Hindlimb muscle (tissue), 1 donor: ENCODE measurements at regions not wholly inside any gene's neighbourhood (a gene's known extent, or its start where the extent isn't known, plus 50 kb on each side); places are given as distances from the start of the nearest gene placed in this dataset.
"Not testable (repeated sequence)": the region's sequence is repeated elsewhere in the genome, so short reads cannot be mapped to it uniquely, and the experiment has no call there.

Source experiments
- DNase-seq: peaks from one replicate; pipeline ENCODE4 v3.0.0-alpha.2; 2013

GRCh38 chr4:118410138-118410537 lies 57.3 kb upstream of the PRSS12 start:
- DNase-seq, result no peak

GRCh38 chr4:118417325-118417724 lies 64.5 kb upstream of the PRSS12 start:
- DNase-seq, result no peak

GRCh38 chr4:118417800-118418199 lies 65.0 kb upstream of the PRSS12 start:
- DNase-seq, result not testable (repeated sequence)

GRCh38 chr4:118418396-118418795 lies 65.6 kb upstream of the PRSS12 start:
- not testable (repeated sequence) for DNase-seq

GRCh38 chr4:118419626-118420025 lies 66.8 kb upstream of the PRSS12 start:
- not testable (repeated sequence) for DNase-seq

GRCh38 chr4:118424062-118424461 lies 71.3 kb upstream of the PRSS12 start:
- peak; percentile 8 for DNase-seq

GRCh38 chr4:118428881-118429280 lies 76.1 kb upstream of the PRSS12 start:
- DNase-seq, result not testable (repeated sequence)

- not testable (repeated sequence) for DNase-seq
Measured at GRCh38 chr4:118432359-118432758, 79.6 kb upstream of the PRSS12 start.

- DNase-seq, result not testable (repeated sequence)
Measured at GRCh38 chr4:118433612-118434375, 81.0 kb upstream of the PRSS12 start.

GRCh38 chr4:118435415-118435814 lies 82.6 kb upstream of the PRSS12 start:
- not testable (repeated sequence) for DNase-seq

- not testable (repeated sequence) for DNase-seq
Measured at GRCh38 chr4:118442115-118442837, 89.5 kb upstream of the PRSS12 start.

GRCh38 chr4:118447397-118447796 lies 94.6 kb upstream of the PRSS12 start:
- DNase-seq, result not testable (repeated sequence)

GRCh38 chr4:118454857-118455256 lies 102.1 kb upstream of the PRSS12 start:
- not testable (repeated sequence) for DNase-seq

- not testable (repeated sequence) for DNase-seq
Measured at GRCh38 chr4:118461435-118461834, 108.6 kb upstream of the PRSS12 start.

GRCh38 chr4:118465831-118466230 lies 113.0 kb upstream of the PRSS12 start:
- peak; percentile 3 for DNase-seq

- not testable (repeated sequence) for DNase-seq
Measured at GRCh38 chr4:118474001-118474626, 121.3 kb upstream of the PRSS12 start.

- DNase-seq, result not testable (repeated sequence)
Measured at GRCh38 chr4:118474771-118475170, 122.0 kb upstream of the PRSS12 start.

GRCh38 chr4:118475901-118476300 lies 123.1 kb upstream of the PRSS12 start:
- not testable (repeated sequence) for DNase-seq

- DNase-seq, result not testable (repeated sequence)
Measured at GRCh38 chr4:118477826-118478225, 125.0 kb upstream of the PRSS12 start.

GRCh38 chr4:118485801-118486314 lies 133.1 kb upstream of the PRSS12 start:
- DNase-seq, result not testable (repeated sequence)

GRCh38 chr4:118492963-118493362 lies 140.2 kb upstream of the PRSS12 start:
- not testable (repeated sequence) for DNase-seq

GRCh38 chr4:118494437-118494836 lies 141.6 kb upstream of the PRSS12 start:
- DNase-seq, result not testable (repeated sequence)

GRCh38 chr4:118502967-118503366 lies 150.2 kb upstream of the PRSS12 start:
- not testable (repeated sequence) for DNase-seq
